ENCODE measurements at regions not wholly inside any gene's neighbourhood (a gene's known extent, or its start where the extent isn't known, plus 50 kb on each side); places are given as distances from the start of the nearest gene placed in this dataset.

DNA sequence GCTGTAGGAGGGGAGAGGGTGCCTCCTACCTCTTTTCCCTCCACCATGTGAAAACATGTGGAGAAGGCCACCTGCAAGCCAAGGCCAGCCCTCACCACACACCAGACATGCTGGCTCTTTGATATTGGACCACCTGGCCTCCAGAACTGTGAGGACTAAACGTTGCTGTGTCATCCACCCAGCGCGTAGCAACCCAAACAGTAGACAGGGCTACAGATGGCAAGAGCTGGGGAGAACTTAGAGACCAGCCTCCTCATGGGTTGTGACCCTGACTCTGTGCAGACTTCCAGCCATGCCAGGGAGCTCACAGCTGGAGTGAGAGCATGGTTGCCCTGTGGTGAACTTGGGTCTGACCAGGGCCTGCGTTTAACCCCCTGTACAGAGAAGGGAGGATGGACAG, 195.9 kb upstream of the CST7 start:
- TF ChIP-seq POLR2A (IDR thresholded peaks at IDR 0.05; ENCODE audit: low read length) (no peak), GATA1 (IDR thresholded peaks at IDR 0.05; ENCODE audit: low read depth, low read length) (no peak)

Data from erythroblast (primary cell).